ENCODE measurements at regions not wholly inside any gene's neighbourhood (a gene's known extent, or its start where the extent isn't known, plus 50 kb on each side); places are given as distances from the start of the nearest gene placed in this dataset.
"Not testable (repeated sequence)": the region's sequence is repeated elsewhere in the genome, so short reads cannot be mapped to it uniquely, and the experiment has no call there.

DNA sequence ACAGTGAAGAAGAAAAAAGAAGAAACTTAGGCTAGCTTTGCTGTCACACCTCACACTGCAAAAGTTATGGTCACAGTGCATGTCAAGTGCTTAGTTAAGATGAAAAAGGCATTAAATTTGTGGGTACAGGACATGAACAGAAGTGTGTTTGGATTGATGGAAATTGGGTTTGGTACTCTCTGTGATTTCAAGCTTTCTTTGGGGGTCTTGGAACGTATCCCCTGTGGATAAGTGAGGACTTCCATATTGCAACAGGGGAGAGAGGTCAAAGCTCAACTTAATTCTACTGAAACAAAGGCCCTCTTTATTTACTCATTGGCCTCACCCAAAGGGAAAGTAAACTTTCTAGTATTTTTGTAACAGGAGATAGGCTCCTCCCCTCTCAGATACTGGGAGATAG, 138.3 kb upstream of the FUT9 start:
- CTCF ChIA-PET = no interaction called here
- H3K27ac Mint-ChIP-seq = no peak overlapping the region
- POLR2A ChIA-PET = interaction anchor here (0.7 kb wide), 1 partner anchor 35 kb away, joined by 3 read pairs; no protein-coding TSS in a partner anchor
- H3K4me1 Mint-ChIP-seq = no peaks in the 10 kb centered on the region
- no peak for ATAC-seq
- no peak overlapping the region for H3K4me3 Mint-ChIP-seq
- intact Hi-C loops (cut with DNase I, micrococcal nuclease) = no loop called here
- no peak for DNase-seq
- H3K27me3 Mint-ChIP-seq = peaks cover 2% of the 10 kb centered on the region
- no peaks in the 10 kb centered on the region for H3K9me3 Mint-ChIP-seq (ENCODE audit: low read depth)
- no peaks in the 10 kb centered on the region for H3K36me3 Mint-ChIP-seq (ENCODE audit: low read depth)

DNA sequence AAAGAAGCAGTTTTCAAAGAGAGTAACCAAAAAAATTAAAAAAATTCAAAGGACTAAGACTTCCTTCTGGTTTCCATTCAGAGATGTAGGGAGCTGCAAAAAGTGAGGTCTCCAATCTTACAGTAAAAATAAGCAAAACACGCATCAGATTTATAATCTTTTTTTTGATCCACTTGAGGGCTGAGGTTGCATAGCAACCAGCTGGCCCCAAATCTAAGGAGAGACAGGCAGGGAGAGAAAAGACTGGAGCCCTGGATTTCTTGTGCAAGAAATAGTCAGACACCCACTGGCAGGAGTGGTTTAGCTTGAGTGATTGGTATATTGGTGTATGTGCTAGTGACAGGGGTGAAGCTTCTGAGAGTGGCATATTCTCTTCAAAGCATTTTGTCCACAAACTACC, 135.9 kb upstream of the FUT9 start:
- H3K27me3 Mint-ChIP-seq = peaks cover 2% of the 10 kb centered on the region
- no peaks in the 10 kb centered on the region for H3K9me3 Mint-ChIP-seq (ENCODE audit: low read depth)
- intact Hi-C loops (cut with DNase I, micrococcal nuclease) = no loop called here
- ATAC-seq (no peak), DNase-seq (no peak)
- ChIA-PET POLR2A (no interaction called here), CTCF (interaction anchor here (0.5 kb wide), 1 partner anchor 309 kb away, joined by 3 read pairs; no protein-coding TSS in a partner anchor)
- H3K4me1 Mint-ChIP-seq = no peaks in the 10 kb centered on the region
- no peak overlapping the region for H3K27ac Mint-ChIP-seq
- no peak overlapping the region for H3K4me3 Mint-ChIP-seq
- H3K36me3 Mint-ChIP-seq (ENCODE audit: low read depth) = no peaks in the 10 kb centered on the region

DNA sequence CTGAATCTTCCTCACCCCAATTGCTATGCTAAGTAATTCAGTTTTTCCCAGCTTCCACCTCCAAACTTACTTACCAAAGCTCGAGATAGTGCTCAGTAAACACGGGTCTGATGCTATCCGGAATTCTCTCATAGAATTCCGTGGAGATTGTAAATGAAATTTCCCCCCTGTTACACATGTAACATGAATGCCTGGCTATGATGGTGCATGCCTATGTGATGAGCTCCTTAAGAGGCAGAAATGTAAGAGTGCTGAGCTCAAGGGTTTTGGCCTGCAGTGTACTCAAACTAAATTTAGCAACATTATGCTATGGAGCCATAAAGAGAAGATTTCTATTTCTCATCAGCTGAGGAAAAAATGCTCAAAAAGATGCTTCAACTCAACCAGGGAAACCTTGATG, 133.4 kb upstream of the FUT9 start:
- ChIA-PET POLR2A (no interaction called here), CTCF (no interaction called here)
- ATAC-seq = no peak
- Mint-ChIP-seq H3K4me3 (no peak overlapping the region), H3K4me1 (no peaks in the 10 kb centered on the region), H3K27ac (no peak overlapping the region), H3K27me3 (peaks cover 2% of the 10 kb centered on the region), H3K9me3 (ENCODE audit: low read depth) (no peaks in the 10 kb centered on the region), H3K36me3 (ENCODE audit: low read depth) (no peaks in the 10 kb centered on the region)
- DNase-seq = no peak
- intact Hi-C loops (cut with DNase I, micrococcal nuclease) = no loop called here

DNA sequence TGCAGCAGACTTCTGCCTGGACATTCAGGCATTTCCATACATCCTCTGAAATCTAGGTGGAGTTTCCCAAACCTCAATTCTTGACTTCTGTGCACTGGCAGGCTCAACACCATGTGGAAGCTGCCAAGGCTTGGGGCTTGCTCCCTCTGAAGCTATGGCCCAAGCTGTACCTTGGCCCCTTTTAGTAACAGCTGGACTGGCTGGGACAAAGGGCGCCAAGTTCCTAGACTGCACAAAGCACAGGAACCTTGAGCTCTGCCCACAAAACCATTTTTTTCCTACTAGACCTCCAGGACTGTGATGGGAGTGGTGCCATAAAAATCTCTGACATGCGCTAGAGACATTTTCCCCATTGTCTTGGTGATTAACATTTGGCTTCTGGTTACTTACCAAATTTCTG, 127.1 kb upstream of the FUT9 start:
- ATAC-seq; H3K27me3 Mint-ChIP-seq; H3K4me3 Mint-ChIP-seq; intact Hi-C loops (cut with DNase I, micrococcal nuclease); H3K36me3 Mint-ChIP-seq (ENCODE audit: low read depth); POLR2A ChIA-PET; H3K27ac Mint-ChIP-seq; CTCF ChIA-PET; H3K9me3 Mint-ChIP-seq (ENCODE audit: low read depth); DNase-seq; H3K4me1 Mint-ChIP-seq: not testable (repeated sequence)

DNA sequence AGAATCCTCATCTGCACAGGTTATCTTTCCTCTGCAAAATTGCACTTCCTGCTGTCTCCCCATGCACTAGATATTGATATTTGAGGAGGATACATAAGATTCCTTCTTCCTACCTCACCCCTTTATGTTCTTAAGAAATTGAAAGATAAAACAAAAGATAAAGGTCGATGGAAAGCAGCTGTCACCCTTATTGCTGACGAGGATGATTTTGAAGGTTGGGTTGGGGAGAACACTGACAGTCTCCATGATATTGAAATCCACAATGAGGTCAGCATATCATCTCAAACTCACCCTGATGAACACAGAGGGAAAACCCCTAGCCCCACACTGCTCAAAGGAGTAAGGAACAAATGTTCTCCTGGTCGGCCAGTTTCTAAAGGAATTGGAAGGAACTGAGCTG, 110.6 kb upstream of the FUT9 start:
- no peak overlapping the region for H3K27ac Mint-ChIP-seq
- no peaks in the 10 kb centered on the region for H3K9me3 Mint-ChIP-seq (ENCODE audit: low read depth)
- ATAC-seq = no peak
- intact Hi-C loops (cut with DNase I, micrococcal nuclease) = no loop called here
- ChIA-PET CTCF (no interaction called here), POLR2A (no interaction called here)
- H3K27me3 Mint-ChIP-seq = no peaks in the 10 kb centered on the region
- DNase-seq = no peak
- H3K4me1 Mint-ChIP-seq = no peaks in the 10 kb centered on the region
- H3K36me3 Mint-ChIP-seq (ENCODE audit: low read depth) = no peaks in the 10 kb centered on the region
- no peak overlapping the region for H3K4me3 Mint-ChIP-seq

DNA sequence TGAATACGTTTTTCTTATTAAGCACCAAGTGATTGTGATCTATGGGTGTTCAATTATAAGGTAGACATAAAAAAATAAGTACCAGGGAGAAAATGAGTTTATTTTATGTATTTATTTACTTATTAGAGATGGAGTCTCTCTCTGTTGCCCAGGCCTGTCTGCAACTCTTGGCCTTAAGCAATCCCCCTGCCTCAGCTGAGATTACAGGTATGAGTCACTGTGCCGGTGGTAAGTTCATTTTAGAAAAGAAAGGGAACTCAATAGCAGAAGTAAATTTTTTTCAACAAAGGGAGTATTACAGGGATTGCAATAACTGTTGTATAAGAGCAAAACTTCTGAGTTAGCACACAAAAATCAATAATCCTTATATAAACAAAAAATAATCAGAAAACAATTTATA, 98.7 kb upstream of the FUT9 start:
- intact Hi-C loops (cut with DNase I, micrococcal nuclease) = no loop called here
- Mint-ChIP-seq H3K27ac (no peak overlapping the region), H3K9me3 (ENCODE audit: low read depth) (no peaks in the 10 kb centered on the region), H3K36me3 (ENCODE audit: low read depth) (no peaks in the 10 kb centered on the region), H3K4me1 (no peaks in the 10 kb centered on the region), H3K4me3 (no peak overlapping the region), H3K27me3 (peaks cover 3% of the 10 kb centered on the region)
- ChIA-PET CTCF (no interaction called here), POLR2A (no interaction called here)
- ATAC-seq (no peak), DNase-seq (no peak)

DNA sequence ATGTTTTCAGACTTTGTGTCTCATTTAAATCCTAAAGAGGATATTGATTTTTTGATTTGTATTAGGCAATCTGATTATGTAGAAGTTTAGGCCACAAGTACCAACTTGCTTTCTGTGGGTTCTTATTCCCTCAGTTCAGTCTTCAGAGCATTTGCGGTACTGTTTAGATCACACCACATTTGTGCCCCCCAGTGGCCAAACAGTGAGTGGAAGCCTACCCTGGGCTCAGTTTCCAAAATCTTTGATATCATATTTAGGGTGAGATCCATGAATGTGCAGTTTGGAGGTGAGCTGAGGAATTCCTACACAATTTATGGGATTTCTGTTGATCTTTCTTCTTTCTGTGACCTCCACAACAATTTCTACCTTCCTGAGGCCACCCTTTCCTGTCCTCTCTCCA, 92.3 kb upstream of the FUT9 start:
- ChIA-PET CTCF (no interaction called here), POLR2A (no interaction called here)
- ATAC-seq (no peak), DNase-seq (peak; percentile 35)
- intact Hi-C loops (cut with DNase I, micrococcal nuclease) = loop anchor here (2.0 kb wide), 1 partner anchor 493 kb away; no protein-coding TSS in a partner anchor
- no peak overlapping the region for H3K4me3 Mint-ChIP-seq
- H3K9me3 Mint-ChIP-seq (ENCODE audit: low read depth) = no peaks in the 10 kb centered on the region
- no peaks in the 10 kb centered on the region for H3K36me3 Mint-ChIP-seq (ENCODE audit: low read depth)
- no peaks in the 10 kb centered on the region for H3K4me1 Mint-ChIP-seq
- H3K27me3 Mint-ChIP-seq = no peaks in the 10 kb centered on the region
- no peak overlapping the region for H3K27ac Mint-ChIP-seq

DNA sequence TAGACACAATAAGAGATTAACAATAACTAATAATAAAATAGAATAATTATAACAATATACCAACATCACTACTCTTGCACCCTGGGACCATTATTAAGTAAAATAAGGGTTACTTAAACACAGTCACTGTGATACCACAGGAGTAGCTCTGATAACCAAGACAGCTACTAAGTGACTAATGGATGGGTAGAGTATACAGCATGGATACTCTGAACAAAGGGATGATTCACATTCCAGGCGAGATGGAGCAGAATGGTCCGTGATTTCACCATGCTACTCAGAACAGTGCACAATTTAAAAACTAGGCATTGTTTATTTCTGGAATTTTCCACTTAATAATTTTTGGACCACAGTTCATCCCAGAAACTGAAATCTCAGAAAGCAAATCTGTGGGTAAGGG, 80.0 kb upstream of the FUT9 start:
- no peak for DNase-seq
- ATAC-seq = no peak
- no peaks in the 10 kb centered on the region for H3K9me3 Mint-ChIP-seq (ENCODE audit: low read depth)
- no peaks in the 10 kb centered on the region for H3K36me3 Mint-ChIP-seq (ENCODE audit: low read depth)
- intact Hi-C loops (cut with DNase I, micrococcal nuclease) = no loop called here
- H3K27me3 Mint-ChIP-seq = no peaks in the 10 kb centered on the region
- no peak overlapping the region for H3K4me3 Mint-ChIP-seq
- H3K4me1 Mint-ChIP-seq = no peaks in the 10 kb centered on the region
- ChIA-PET CTCF (no interaction called here), POLR2A (no interaction called here)
- no peak overlapping the region for H3K27ac Mint-ChIP-seq

DNA sequence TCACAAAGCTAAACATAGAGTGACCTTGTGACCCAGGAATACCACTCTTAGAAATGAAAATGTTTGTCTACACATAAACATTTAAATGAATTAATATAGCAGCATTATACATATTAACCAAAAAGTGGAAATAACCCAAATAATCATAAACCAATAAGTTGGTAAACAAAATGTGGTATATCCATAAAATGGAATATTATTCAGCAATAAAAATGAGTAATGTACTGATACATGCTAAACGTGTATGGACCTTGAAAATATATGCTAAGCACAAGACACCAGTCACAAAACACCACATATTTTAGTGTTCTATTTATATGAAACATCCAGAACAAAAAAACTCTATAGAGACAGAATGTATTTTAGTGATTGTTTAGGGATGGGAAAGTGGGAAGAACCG, 68.9 kb upstream of the FUT9 start:
- no peak for DNase-seq
- CTCF ChIA-PET = no interaction called here
- no peaks in the 10 kb centered on the region for H3K4me1 Mint-ChIP-seq
- intact Hi-C loops (cut with DNase I, micrococcal nuclease) = no loop called here
- H3K36me3 Mint-ChIP-seq (ENCODE audit: low read depth) = no peaks in the 10 kb centered on the region
- H3K27ac Mint-ChIP-seq = no peak overlapping the region
- no peak for ATAC-seq
- H3K4me3 Mint-ChIP-seq = no peak overlapping the region
- no peaks in the 10 kb centered on the region for H3K27me3 Mint-ChIP-seq
- POLR2A ChIA-PET = no interaction called here
- H3K9me3 Mint-ChIP-seq (ENCODE audit: low read depth) = no peaks in the 10 kb centered on the region

DNA sequence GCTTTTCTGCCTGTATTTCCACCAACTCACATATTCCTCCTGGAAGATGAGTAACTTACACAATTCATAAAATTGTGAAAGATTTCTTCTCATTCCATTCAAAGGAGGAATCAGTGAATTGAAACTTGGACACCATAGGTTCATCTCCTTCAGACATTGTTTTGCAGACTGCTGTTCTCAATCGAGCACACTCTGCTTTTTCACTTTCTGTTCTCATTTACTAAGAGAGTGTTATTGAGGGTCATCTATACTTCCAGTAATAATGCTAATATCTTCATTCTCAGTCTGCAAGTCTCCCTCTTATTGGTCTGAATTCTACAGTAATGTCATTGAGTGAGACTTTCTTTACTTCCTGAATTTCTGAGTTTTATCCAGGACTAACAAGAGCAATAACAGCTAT, 67.5 kb upstream of the FUT9 start:
- ChIA-PET CTCF (no interaction called here), POLR2A (no interaction called here)
- H3K4me1 Mint-ChIP-seq = no peaks in the 10 kb centered on the region
- DNase-seq = no peak
- H3K4me3 Mint-ChIP-seq = no peak overlapping the region
- ATAC-seq = no peak
- intact Hi-C loops (cut with DNase I, micrococcal nuclease) = no loop called here
- no peaks in the 10 kb centered on the region for H3K36me3 Mint-ChIP-seq (ENCODE audit: low read depth)
- no peaks in the 10 kb centered on the region for H3K27me3 Mint-ChIP-seq
- H3K9me3 Mint-ChIP-seq (ENCODE audit: low read depth) = no peaks in the 10 kb centered on the region
- no peak overlapping the region for H3K27ac Mint-ChIP-seq

DNA sequence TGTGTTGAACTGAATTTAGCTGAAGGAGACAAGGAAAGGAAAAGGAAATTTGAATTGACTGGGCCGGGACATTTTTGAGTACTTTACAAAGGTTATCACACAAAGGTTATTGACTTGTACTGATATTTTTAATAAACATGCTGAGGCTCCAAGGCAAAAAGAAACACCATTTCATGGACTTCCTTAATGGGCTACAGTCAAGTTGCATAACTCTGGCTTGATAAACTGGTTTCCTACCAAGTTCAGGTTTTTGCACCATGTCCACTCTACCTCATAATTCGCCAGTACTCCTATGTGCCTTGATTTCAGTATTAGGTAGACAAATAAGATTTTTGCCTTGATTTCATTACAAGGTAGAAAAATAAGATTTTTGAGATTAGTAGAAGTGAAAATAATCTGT, 65.8 kb upstream of the FUT9 start:
- H3K4me1 Mint-ChIP-seq = no peaks in the 10 kb centered on the region
- DNase-seq (no peak), ATAC-seq (no peak)
- no peak overlapping the region for H3K4me3 Mint-ChIP-seq
- POLR2A ChIA-PET = no interaction called here
- no peaks in the 10 kb centered on the region for H3K27me3 Mint-ChIP-seq
- H3K9me3 Mint-ChIP-seq (ENCODE audit: low read depth) = no peaks in the 10 kb centered on the region
- H3K27ac Mint-ChIP-seq = no peak overlapping the region
- H3K36me3 Mint-ChIP-seq (ENCODE audit: low read depth) = no peaks in the 10 kb centered on the region
- intact Hi-C loops (cut with DNase I, micrococcal nuclease) = no loop called here
- CTCF ChIA-PET = no interaction called here

DNA sequence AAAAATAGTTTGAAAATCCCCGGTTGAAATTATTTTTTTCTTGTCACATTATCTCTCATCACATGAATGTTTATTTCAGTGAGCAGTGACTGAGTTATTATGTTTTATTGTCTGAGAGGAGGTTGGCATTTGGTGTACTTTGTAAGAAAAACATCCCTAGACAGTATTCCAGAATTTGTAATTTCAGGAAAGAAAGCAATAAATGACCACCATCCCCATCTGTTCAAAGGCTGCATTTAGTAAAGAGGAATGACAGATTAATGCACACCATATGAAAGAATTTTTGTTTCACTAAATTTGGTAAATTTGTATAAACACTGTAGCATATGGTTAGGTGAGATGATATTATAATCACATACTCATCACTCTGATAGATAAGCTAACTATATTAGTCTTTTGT, 57.1 kb upstream of the FUT9 start:
- ChIA-PET CTCF (no interaction called here), POLR2A (no interaction called here)
- Mint-ChIP-seq H3K36me3 (ENCODE audit: low read depth) (no peaks in the 10 kb centered on the region), H3K4me3 (no peak overlapping the region), H3K27ac (no peak overlapping the region), H3K27me3 (no peaks in the 10 kb centered on the region), H3K9me3 (ENCODE audit: low read depth) (no peaks in the 10 kb centered on the region), H3K4me1 (no peaks in the 10 kb centered on the region)
- DNase-seq (no peak), ATAC-seq (no peak)
- intact Hi-C loops (cut with DNase I, micrococcal nuclease) = no loop called here

DNA sequence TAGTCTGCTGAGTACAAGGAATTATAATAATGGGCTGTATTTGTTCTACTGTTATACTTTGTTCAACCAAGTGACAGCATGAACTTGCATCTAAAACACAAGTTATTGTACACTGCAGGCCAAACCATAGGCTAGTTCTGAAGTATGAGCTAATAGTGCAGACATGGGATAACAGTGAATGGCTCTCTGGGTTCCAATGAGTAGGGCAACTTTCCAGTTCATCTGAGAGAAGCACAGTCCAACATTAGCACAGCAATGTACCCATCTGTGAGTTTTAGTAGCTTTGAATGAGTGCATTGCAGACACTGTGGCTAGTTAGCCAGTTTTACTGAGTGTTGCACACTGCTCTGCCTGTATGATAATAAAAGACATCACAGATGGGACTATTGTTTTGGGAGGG, 56.5 kb upstream of the FUT9 start:
- H3K9me3 Mint-ChIP-seq (ENCODE audit: low read depth) = no peaks in the 10 kb centered on the region
- H3K27me3 Mint-ChIP-seq = no peaks in the 10 kb centered on the region
- H3K4me1 Mint-ChIP-seq = no peaks in the 10 kb centered on the region
- H3K27ac Mint-ChIP-seq = no peak overlapping the region
- intact Hi-C loops (cut with DNase I, micrococcal nuclease) = no loop called here
- POLR2A ChIA-PET = no interaction called here
- H3K36me3 Mint-ChIP-seq (ENCODE audit: low read depth) = no peaks in the 10 kb centered on the region
- CTCF ChIA-PET = interaction anchor here (1.2 kb wide), 1 partner anchor 16 kb away, joined by 3 read pairs; no protein-coding TSS in a partner anchor
- ATAC-seq = no peak
- H3K4me3 Mint-ChIP-seq = no peak overlapping the region
- no peak for DNase-seq

All from activated CD4-positive, alpha-beta T cell treated with anti-CD3 and anti-CD28 coated beads for 36 hours (primary cell).